PC-9 (cell line): ENCODE measurements at regions not wholly inside any gene's neighbourhood (a gene's known extent, or its start where the extent isn't known, plus 50 kb on each side); places are given as distances from the start of the nearest gene placed in this dataset.

Experiments used
- BruUV-seq: library from RNA; stranded (reverse); fragments of 400-500 nt; replicated peaks from 2 replicates; lab custom pipeline; 2021; lab: Mats Ljungman, UMichigan
- CTCF ChIA-PET: fragments of 300-600 bp; sonication (Branson Sonifier 250); formaldehyde crosslinking; loops from one replicate; lab custom pipeline; 2022; ENCODE audit warnings: antibody characterized with exemption; lab: Charles Lee
- POLR2A ChIA-PET: fragments of 300-600 bp; sonication (Branson Sonifier 250); formaldehyde crosslinking; loops from one replicate; lab custom pipeline; 2022; ENCODE audit warnings: antibody characterized with exemption; ENCODE audit not compliant: unreplicated experiment; lab: Charles Lee
- DNase-seq, 2 experiments: peaks; one replicate each; pipeline versions ENCODE4 v3.0.0 to v3.0.0-alpha.2; 2015 to 2022; ENCODE audit warnings: mixed read lengths in 1 of 2
- H2AFZ ChIP-seq: fragments of 200-600 bp; sonication (generic); 2 replicates; pipeline ENCODE4 v1.8.1; 2017; ENCODE audit warnings: antibody characterized with exemption
- H3F3A ChIP-seq: fragments of 200-600 bp; sonication (generic); 2 replicates; pipeline ENCODE4 v1.8.1; 2017; ENCODE audit warnings: antibody characterized with exemption, mild to moderate bottlenecking, low read depth; ENCODE audit not compliant: insufficient read depth
- H3K27ac ChIP-seq: fragments of 200-600 bp; sonication (generic); 2 replicates; pipeline ENCODE4 v1.6.1; 2016; ENCODE audit warnings: mixed run types
- H3K27me3 ChIP-seq: fragments of 200-600 bp; sonication (generic); 2 replicates; pipeline ENCODE4 v1.6.1; 2016; ENCODE audit warnings: low read depth, mixed run types; ENCODE audit not compliant: insufficient read depth
- H3K36me3 ChIP-seq: fragments of 200-600 bp; sonication (generic); 2 replicates; pipeline ENCODE4 v1.6.1; 2016; ENCODE audit warnings: low read depth, mixed run types
- H3K4me1 ChIP-seq: fragments of 200-600 bp; sonication (generic); replicated peaks from 2 replicates; pipeline ENCODE4 v1.6.1; 2016; ENCODE audit warnings: mixed run types; ENCODE audit not compliant: insufficient read depth
- H3K4me2 ChIP-seq: fragments of 200-600 bp; sonication (generic); 2 replicates; pipeline ENCODE4 v1.6.1; 2017; ENCODE audit warnings: mixed run types
- H3K4me3 ChIP-seq: fragments of 200-600 bp; sonication (generic); 2 replicates; pipeline ENCODE4 v1.6.1; 2016; ENCODE audit warnings: mixed run types
- H3K79me2 ChIP-seq: fragments of 200-600 bp; sonication (generic); 2 replicates; pipeline ENCODE4 v1.6.1; 2017; ENCODE audit warnings: low read depth, mixed run types
- H3K9me2 ChIP-seq: fragments of 200-600 bp; sonication (generic); 2 replicates; pipeline ENCODE4 v1.8.1; 2017; ENCODE audit warnings: mild to moderate bottlenecking; ENCODE audit not compliant: insufficient read depth
- H3K9me3 ChIP-seq: fragments of 200-600 bp; sonication (generic); 2 replicates; pipeline ENCODE4 v1.8.1; 2016; ENCODE audit warnings: low read depth; ENCODE audit not compliant: insufficient read depth
- H4K20me1 ChIP-seq: fragments of 200-600 bp; sonication (generic); 2 replicates; pipeline ENCODE4 v1.8.1; 2017; ENCODE audit not compliant: insufficient read depth
- EZH2 ChIP-seq: fragments of 200-600 bp; sonication (generic); IDR thresholded peaks from 2 replicates; pipeline ENCODE4 v1.8.0; 2017; ENCODE audit warnings: antibody characterized with exemption, low read depth
- intact Hi-C: fragments of 100-400 bp; cut with micrococcal nuclease; formaldehyde crosslinking; loops from one replicate; pipeline ENCODE4 v1.10.0; 2022; ENCODE audit not compliant: unreplicated experiment
- TF ChIP-seq, protein P1 (sequence below): fragments of 200-600 bp; sonication (generic); conservative IDR thresholded peaks from 2 replicates; pipeline ENCODE4 v1.6.1; 2017; ENCODE audit warnings: mixed run types, antibody characterized with exemption, mild to moderate bottlenecking, moderate library complexity

DNA sequence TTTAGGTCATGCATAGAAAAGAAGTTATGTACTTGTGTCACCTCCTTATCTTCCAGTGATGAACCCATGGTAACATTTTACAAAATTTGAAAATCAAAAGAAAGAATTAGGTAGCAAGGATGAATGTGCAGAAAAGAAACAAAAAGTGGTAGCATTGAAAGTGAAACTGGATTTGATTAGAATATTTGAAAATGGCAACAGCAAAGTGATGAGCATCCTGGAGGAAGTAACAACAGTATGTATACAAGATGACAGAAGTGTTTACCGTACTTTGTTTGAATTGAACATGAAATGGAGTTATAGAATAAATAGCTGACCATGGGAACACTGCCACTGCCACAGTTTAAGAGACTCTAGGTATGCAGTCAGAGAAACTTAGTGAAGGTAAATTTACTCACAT lies 1313.1 kb downstream of the CDH11 start:
- Histone ChIP-seq H3K4me3 (no peak overlapping the region), H2AFZ (no peak overlapping the region), H4K20me1 (no peaks in the 10 kb centered on the region), H3K4me1 (no peaks in the 10 kb centered on the region), H3K27ac (no peak overlapping the region), H3K79me2 (no peaks in the 10 kb centered on the region), H3K9me2 (no peaks in the 10 kb centered on the region), H3K4me2 (no peak overlapping the region), H3F3A (no peaks in the 10 kb centered on the region), H3K9me3 (no peaks in the 10 kb centered on the region), H3K36me3 (no peaks in the 10 kb centered on the region), H3K27me3 (no peaks in the 10 kb centered on the region)
- intact Hi-C loops: no loop called here
- ChIA-PET POLR2A (no interaction called here), CTCF (no interaction called here)
- BruUV-seq: no TSS peak
- no peak for TF ChIP-seq EZH2
- TF ChIP-seq, protein P1, sequence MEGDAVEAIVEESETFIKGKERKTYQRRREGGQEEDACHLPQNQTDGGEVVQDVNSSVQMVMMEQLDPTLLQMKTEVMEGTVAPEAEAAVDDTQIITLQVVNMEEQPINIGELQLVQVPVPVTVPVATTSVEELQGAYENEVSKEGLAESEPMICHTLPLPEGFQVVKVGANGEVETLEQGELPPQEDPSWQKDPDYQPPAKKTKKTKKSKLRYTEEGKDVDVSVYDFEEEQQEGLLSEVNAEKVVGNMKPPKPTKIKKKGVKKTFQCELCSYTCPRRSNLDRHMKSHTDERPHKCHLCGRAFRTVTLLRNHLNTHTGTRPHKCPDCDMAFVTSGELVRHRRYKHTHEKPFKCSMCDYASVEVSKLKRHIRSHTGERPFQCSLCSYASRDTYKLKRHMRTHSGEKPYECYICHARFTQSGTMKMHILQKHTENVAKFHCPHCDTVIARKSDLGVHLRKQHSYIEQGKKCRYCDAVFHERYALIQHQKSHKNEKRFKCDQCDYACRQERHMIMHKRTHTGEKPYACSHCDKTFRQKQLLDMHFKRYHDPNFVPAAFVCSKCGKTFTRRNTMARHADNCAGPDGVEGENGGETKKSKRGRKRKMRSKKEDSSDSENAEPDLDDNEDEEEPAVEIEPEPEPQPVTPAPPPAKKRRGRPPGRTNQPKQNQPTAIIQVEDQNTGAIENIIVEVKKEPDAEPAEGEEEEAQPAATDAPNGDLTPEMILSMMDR: no peak
- no peak for DNase-seq

DNA sequence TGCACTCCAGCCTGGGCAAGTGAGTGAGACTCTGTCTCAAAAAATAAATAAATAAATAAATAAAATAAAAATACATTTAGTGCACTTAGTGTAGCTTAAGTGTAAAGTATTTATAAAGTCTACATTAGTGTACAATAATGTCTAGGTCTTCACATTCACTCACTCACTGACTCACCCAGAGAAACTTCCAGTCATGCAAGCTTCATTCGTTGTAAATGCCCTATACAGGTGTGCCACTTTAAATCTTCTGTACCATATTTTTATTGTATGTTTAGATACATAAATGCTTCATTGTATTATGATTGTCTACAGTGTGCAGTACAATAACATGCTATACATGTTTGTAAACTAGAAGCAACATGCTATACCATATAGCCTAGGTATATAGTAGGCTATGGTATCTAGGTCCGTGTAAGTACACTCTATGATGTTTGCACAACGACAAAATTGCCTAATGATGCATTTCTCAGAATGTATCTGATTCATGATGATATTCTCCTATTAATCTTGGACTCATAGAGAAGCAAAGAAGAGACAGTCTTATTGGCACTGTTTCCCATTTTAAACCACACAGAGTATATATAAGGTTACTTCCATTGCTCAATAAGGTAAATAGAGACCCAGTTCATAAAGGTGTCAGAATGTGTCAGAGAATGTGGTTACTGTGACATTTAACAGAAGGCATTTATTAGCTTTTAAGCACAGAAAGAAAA lies 1314.9 kb downstream of the CDH11 start:
- Histone ChIP-seq H3K27me3 (no peaks in the 10 kb centered on the region), H3K36me3 (no peaks in the 10 kb centered on the region), H3K4me2 (no peak overlapping the region), H3K9me3 (no peaks in the 10 kb centered on the region), H3K4me1 (no peaks in the 10 kb centered on the region), H4K20me1 (no peaks in the 10 kb centered on the region; the same call in 1 of the 2 replicates), H3K27ac (no peak overlapping the region), H3K4me3 (no peak overlapping the region), H2AFZ (no peak overlapping the region), H3K79me2 (no peaks in the 10 kb centered on the region), H3K9me2 (no peaks in the 10 kb centered on the region), H3F3A (no peaks in the 10 kb centered on the region)
- TF ChIP-seq, protein P1: no peak
- no peak for TF ChIP-seq EZH2
- BruUV-seq: no TSS peak
- ChIA-PET POLR2A (no interaction called here), CTCF (no interaction called here)
- intact Hi-C loops: no loop called here
- no peak for DNase-seq

DNA sequence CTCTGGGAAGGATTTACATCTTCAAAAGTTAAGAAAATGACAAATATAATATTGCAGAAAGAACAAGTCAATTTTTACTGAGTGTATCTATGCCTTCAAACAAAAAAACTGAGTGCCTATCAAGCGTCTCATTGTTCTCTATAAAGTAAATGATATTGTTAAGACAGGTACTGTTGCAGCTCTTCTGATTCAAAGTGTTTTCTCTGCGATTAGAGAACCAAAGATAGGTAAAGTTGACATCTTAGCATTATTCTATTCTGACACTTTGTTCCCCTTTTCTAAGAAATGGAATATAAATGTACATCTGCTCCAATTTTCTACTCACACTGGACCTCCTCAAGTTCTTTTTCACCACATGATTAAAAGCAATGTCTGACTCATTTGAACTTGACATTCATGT lies 1317.7 kb downstream of the CDH11 start:
- TF ChIP-seq EZH2: no peak
- TF ChIP-seq, protein P1: no peak
- CTCF ChIA-PET: no interaction called here
- POLR2A ChIA-PET: no interaction called here

More for the DNA sequence above, 1317.7 kb downstream of the CDH11 start:
- BruUV-seq: no TSS peak
- H3F3A ChIP-seq: no peaks in the 10 kb centered on the region
- no peaks in the 10 kb centered on the region for H3K9me3 ChIP-seq
- H3K4me2 ChIP-seq: no peak overlapping the region
- no peak overlapping the region for H2AFZ ChIP-seq
- no peak for DNase-seq
- H3K27me3 ChIP-seq: no peaks in the 10 kb centered on the region
- no peak overlapping the region for H3K4me3 ChIP-seq
- H3K9me2 ChIP-seq: no peaks in the 10 kb centered on the region
- H3K79me2 ChIP-seq: no peaks in the 10 kb centered on the region
- H3K4me1 ChIP-seq: no peaks in the 10 kb centered on the region
- intact Hi-C loops: no loop called here
- no peaks in the 10 kb centered on the region for H3K36me3 ChIP-seq
- no peak overlapping the region for H3K27ac ChIP-seq
- no peaks in the 10 kb centered on the region; the same call in 1 of the 2 replicates for H4K20me1 ChIP-seq
